22Rv1 (cell line): ENCODE measurements at regions not wholly inside any gene's neighbourhood (a gene's known extent, or its start where the extent isn't known, plus 50 kb on each side); places are given as distances from the start of the nearest gene placed in this dataset.

Experiments
- CTCF ChIP-seq: fragments of 450-650 bp; IDR thresholded peaks from 2 replicates; pipeline ENCODE4 v1.5.1; 2017; ENCODE audit warnings: mild to moderate bottlenecking
- ZFX ChIP-seq: fragments of 450-650 bp; IDR thresholded peaks from 2 replicates; pipeline ENCODE4 v1.6.1; 2017; ENCODE audit warnings: antibody characterized with exemption, borderline replicate concordance

DNA sequence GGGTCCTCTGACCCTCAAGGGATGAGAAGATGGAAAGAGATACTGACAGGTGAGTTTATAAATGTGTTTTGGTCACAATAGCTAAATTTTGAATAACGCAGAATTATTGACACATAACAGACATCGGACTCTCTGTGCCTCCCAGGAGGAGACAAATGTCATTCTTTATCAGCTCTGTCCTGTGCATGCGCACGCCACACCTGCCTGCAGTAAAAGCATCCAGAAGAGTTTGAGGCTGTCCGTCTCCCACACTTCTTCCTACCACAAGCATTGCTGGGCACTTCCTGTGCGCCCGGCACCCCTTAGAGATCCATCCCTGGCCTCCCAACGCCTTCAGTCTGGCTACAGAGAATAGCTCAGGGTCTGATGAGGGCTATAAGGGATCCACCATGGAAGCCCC is 81.5 kb upstream of the CST7 start:
- no peak for TF ChIP-seq CTCF
- TF ChIP-seq ZFX = no peak
